HG03135 (cell line): ENCODE measurements at regions not wholly inside any gene's neighbourhood (a gene's known extent, or its start where the extent isn't known, plus 50 kb on each side); places are given as distances from the start of the nearest gene placed in this dataset.
"Not testable (repeated sequence)": the region's sequence is repeated elsewhere in the genome, so short reads cannot be mapped to it uniquely, and the experiment has no call there.

ENCODE experiments used
- ATAC-seq: cut with Tn5 transposase; IDR thresholded peaks from one replicate; pipeline ENCODE4 v1.9.1; 2021; ENCODE audit warnings: mild to moderate bottlenecking, moderate library complexity; ENCODE audit not compliant: unreplicated experiment

DNA sequence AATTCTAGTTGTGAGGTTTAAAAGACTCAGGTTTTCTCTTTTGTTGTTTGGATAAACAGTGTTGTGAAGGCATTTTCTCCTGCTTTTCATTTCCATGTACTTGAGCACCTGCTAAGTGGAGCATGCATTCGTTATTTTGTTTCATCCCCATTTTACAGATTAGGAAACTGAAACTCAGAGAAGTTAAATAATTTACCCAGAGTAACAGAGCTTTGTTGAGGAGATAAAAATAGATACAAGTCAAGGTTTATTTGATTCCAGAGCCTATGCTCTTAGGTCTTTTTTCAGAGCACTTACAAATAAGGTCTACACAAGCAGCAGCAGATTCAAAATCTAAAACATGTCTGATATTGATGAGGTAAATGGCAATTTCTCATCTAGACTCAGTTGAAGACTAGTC is 254.7 kb upstream of the PTBP2 start:
- ATAC-seq = no peak

DNA sequence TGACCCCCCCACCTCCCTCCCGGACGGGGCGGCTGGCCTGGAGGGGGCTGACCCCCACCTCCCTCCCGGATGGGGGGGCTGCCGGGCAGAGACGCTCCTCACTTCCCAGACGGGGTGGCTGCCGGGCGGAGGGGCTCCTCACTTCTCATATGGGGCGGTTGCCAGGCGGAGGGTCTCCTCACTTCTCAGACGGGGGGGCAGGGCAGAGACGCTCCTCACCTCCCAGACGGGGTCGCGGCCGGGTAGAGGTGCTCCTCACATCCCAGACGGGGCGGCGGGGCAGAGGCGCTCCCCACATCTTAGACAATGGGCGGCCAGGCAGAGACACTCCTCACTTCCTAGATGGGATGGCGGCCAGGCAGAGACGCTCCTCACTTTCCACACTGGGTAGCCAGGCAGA is 251.9 kb upstream of the PTBP2 start:
- ATAC-seq = not testable (repeated sequence)

DNA sequence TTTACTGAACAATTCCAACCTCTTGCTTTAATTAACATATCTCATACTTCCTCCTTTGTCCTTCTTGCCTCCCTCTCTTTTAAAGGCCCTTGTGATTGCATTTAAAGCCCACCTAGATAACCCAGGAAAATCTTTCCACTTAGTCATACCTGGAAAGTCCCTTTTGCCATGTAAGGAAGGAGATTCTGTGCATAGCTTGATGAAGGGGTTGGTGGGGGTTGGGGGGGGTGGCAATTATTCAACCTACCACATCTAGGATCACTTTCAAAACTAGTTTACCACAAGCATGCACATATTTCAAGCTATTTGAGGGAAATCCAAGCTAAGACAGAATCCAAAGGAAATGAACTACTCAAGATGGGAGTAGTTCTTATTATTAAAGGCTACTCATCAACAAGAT is 249.1 kb upstream of the PTBP2 start:
- no peak for ATAC-seq

DNA sequence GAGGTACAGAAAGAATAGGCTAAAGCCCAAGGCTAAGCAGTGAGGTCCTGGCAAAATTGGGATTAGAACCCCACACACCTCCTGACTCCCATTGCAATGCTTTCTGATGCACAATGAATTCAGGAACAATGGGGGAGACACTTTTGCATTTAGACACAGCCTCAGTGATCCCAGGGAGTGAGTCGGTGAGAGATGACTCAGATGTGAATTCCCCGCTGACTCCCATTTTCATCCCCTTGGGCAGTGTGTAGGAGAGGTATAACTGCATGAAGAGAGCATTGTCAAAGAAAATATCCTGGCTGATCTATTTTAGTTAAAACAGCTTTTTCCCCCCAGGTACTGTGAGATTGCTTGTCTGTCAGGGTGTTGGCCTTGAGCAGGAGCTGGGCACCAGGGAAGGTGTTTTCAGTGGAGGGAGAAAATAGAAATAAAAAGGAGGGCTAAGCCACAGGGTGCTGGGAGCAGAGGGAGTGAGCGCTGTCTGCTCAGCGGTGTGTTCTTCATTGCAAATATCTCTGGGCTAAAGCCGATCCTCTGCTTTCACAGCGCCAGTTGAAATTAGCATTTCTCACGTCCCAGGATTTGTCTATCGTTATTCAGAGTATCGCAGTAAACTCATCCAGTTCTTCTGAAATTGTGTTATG is 247.7 kb upstream of the PTBP2 start:
- no peak for ATAC-seq

DNA sequence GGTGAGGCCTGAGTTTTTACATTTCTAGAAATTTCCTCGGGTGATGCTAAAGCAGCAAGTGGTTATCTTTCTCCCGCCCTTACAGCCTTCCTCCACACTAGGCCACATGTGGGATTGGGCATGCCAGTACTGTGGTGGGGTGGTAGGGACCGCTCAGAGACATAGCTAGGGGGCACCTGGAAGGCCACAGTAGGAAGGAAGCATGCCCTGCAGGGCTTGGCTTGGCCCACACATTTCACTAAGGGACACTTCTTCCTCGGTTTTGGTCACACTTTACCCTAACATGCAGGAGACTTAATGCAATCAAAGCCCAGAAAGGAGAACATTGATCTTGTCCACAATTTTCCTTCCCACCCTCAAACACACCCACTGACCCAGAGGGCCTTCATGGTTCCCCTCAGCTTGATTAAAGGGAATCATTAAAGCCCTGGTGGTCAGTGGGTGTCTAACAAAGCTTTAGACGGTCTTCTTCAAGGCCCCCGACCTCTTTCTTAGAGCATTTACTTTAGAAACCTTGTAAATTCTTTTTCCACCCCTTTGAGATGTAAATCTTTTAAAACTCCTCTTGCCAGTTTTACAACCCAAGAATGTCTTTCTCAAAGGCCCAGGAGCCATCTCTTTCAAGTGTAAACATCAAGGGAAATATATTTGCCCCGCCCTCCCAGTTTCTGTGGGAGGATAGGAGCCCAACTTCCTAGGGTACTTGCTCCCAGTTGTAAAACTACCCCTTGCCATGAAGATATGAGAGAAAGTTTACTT is 246.4 kb upstream of the PTBP2 start:
- no peak for ATAC-seq

DNA sequence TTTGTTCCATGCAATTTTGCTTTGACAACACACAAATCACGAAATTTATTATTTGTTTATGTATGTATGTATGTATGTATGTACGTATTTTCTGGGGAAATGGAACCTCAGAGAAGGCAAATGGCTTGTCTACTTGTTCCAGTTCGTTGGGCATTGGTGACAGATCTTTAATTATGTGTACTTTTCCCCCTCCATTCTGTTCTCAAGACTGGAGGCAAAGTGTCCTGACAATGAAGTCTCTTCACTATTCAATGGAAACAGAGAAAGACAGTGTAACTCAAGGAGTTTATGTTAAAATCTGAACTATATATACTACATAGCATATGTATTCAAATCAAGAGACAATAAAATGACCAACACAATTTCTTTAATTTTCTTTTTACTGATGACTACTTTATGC is 245.7 kb upstream of the PTBP2 start:
- ATAC-seq = no peak

DNA sequence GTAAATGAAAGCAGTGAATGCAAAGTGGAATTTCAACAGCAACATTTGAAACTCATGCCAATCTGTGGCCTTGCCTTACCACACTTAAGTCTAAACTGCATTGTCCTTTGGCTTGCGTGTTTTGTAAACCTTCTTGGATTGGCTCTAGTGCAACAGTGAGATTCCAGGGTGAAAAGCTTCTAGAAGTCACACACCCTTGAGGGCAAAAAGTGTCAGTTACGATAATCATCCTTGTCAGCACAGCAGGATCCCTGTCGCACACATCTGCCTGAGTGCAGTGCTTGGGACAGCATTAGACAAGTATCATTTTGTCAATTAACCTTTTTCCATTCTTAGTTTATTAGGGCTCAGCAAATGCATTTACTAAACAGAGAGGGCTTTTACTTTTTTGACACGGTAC is 243.4 kb upstream of the PTBP2 start:
- ATAC-seq = no peak

DNA sequence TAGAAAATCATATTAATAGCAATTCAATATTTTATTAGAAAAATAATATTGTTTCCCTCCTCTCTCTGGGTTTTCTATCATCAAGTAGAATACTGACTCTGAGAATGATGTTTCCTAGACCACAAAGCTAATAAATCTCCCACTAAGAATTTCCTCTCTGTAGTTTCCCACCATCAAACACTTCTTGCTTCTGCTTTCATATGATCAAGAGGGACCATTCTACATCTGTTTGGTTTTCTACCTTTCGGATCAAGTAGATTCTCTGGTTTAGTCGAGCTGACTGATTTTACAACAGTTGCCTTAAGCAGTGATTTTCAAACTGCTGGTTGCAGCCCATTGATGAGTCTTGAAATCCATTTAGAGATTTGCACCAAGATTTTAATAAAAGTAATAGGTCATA is 240.2 kb upstream of the PTBP2 start:
- ATAC-seq = no peak

DNA sequence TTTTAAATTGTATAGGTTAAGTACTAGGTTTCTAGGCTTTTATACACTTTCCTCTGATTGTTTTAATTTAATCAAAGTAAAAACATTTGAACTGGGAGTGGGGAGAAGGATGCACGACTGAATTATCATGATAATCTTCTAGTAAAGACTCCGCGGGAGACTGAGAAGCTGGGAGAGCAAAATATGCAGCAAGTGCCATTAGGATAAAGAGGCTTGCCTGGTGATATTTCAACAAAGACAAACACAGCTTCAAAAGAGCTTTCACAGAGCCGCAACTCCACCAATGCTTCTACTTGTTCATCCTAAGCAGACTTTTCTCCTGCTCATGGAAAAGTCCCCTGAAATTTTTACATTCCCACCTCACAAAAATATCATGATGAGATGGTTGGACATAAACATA is 239.0 kb upstream of the PTBP2 start:
- no peak for ATAC-seq

DNA sequence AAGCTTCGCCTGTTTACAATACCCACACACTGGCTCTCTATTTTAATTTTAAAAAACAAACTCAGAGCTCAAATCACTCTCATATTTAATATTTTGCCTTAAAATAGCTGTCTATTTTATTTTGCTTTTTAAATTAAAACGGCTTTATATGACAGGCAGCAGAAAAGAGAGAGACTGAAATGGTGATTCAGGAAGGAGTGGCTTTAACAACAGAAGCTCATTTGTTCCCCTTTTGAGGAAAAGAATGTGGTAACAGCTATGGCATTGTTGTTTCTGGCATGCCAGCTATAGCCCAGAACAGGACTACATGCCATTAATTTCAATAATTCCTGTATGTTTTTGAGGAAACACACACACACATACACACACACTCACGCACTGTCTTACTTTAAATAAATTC is 234.2 kb upstream of the PTBP2 start:
- no peak for ATAC-seq

DNA sequence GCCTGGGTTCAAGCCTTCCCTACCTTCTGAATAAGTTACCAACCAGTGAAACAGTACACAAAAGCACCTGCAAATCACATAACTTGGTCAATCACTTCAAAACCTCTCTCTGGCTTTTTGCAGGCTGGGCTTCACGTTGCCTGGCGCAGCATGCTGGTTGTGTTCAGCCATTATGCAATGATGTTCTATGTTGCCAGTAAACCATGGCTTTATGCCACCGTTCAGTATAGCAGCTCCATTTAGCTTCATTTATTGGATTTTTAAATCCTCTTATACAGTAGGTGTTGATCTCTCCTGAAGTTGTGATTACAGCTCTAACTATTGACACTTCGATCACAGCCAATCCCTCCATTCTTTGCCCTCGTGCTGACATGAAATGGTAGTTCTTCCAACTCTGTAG is 233.6 kb upstream of the PTBP2 start:
- ATAC-seq = no peak

DNA sequence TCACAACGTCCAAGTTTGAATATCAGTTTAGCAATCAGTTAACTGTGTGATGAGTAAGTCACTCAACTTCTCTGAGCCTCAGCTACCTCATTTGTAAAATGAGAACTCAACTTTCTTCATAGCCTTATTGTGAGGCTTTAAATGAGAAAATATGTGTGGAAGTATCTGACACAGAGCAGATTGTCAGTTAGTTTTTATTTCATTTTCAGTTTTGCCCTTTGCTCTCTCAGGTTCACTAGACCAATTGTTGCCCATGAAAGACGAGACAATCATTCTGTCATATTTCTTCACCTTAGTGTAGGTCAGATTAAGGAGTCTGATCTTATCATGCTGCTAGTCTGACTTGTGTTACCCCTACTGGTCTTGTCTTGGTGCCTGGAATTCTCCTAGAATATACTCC is 232.8 kb upstream of the PTBP2 start:
- ATAC-seq = peak; percentile 67

DNA sequence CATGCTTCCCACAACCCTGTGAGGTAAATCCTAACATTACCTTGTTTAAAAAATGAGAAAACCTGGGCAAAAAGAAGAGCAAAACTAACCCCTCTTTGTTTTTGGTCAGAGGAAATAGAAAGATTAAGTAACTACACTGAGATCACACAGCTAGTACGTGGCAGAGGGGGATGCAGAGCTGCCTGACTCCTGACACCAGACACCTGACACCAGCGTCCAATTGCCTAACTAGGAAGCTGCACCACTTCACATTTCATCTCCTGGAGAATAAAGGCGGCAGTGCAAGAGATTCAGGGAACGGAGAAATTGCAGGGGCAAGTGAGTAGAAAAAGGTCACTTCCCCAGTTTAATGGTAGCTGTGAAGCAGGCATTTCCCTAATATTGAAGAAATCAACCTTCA is 229.3 kb upstream of the PTBP2 start:
- no peak for ATAC-seq

DNA sequence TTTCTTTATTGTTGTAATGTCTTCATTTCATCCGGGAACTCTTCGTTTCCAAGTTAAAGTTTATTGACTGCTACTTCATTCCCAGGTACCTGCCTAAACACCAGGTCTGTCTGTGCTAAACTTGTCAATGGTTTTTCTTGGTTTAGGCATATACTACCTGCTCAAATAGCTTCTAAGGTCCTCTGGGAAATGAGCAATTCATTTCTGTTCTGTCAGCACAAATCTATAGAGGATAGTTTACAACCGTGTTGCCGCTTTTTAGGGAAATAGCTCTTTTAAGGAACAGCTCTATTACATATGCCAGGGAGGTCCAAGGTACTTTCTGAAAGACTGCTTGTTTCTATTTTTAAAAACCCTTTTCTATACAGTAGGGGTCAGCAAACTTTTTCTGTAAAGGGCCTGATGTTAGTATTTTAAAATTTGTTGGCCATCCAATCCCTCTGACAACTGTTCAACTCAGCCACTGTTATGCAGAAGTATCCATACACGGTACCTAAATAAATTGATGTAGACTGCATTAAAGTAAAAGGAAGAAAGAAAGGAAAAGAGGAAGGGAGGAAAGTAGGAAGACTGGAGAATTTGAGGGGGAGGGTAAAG is 222.7 kb upstream of the PTBP2 start:
- ATAC-seq = no peak

DNA sequence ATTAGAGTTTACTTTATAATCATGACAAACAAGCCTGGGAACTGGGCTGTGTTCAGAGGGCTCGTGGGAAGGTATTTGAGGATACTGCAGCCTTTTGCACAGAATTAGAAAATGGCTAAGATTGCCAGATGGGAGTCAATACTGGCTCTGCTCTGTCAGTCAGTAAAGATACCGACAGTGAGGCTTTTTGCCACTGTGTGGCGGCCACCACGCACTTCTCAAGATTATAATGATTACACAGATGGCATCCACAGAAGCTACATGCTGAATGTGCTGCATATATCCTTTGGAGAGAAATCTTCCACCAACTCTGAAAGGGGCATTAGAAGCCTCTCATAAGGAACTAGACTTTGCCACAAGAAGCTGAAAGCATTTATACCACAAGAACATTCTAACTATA is 213.4 kb upstream of the PTBP2 start:
- no peak for ATAC-seq

DNA sequence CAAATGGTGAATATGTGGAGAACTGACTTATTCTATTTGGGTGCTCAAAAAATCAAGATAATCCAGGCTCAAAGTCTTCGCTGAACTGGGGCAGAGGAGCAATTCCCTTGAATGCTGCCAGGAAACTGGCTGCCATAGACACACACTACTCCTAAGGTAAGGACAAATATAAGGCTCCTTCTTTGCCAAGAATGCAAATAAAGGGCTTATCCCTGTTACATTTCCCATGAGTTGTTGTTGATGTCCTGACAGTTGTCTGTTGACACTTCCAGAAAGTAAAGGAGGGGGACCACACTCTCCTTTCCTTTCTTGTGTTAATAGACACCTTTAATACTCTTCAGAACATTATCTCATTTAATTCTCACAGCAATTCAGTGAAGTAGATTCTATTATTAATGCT is 212.2 kb upstream of the PTBP2 start:
- no peak for ATAC-seq

DNA sequence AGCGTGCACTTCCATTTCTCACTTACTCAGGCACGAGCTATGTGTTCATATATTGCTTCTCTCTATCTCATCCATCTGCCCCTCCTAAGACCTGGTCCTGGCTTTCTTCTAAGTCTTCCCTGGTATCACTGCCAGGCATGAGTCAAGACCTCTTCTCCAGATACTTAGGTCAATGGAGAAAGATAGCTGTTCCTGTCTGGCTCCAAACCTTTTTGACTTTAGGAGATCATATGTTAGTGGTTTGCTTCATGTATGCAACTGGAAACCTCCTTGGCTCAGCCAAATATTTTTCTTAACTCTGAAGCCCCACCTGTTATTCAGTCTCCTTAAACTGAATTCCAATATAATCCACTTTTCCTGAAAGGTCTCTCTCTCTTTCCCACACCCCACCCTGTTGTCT is 211.6 kb upstream of the PTBP2 start:
- ATAC-seq = no peak

DNA sequence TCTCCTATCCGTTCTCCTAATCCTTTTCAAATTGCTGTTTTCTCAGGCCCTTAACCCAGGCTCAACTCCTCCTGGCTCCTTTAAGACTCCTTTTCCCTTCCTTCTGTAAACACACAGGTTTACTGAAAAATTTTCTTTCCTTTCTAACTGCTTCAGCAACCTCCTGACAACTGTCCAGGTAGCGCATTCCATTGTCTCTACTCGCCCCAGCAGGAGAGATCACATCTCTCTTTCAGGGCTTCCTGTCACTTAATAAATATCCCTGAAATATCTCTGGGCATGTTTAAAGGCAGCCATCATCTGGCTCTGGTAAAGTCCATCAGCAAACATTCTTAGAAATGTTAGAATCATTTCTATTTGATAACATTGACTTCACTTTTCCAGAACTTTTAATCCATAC is 211.2 kb upstream of the PTBP2 start:
- ATAC-seq = no peak

DNA sequence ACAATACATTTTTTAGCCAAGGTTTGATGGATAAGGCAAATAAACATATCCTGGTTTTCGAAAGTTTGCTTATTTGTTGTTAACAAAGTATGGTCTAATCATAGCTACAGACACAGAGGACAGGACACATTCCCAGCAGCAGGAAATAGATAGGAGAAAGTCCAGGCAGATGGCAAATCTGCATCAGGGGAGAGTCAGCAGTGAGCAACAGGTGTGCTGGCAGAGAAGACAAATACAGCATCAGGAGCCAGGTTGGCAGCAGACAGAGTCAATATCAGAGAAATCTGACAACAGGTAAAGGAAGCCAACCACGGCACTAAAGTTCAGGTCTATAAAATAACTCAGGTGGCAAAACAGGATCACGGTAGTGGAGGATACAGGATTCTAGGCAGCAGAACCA is 210.7 kb upstream of the PTBP2 start:
- no peak for ATAC-seq

DNA sequence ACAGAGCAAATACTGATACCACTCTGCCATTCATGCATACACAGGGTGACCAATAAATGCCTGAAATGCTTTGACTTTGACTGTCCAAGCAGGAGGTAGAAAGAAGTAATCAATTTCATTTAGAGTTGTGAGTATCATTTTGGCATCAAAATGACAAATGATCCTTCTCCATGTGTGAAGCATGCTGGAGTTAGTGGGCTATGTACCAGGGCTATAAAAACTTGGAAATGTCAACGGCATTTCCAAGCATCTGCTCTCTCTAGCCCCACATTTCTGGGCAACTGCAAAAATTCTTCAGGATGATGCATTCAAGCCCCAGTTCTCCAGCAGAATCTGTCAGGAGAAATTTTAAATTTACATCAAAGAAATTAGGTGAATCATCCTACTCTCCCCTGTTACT is 208.4 kb upstream of the PTBP2 start:
- ATAC-seq = no peak

DNA sequence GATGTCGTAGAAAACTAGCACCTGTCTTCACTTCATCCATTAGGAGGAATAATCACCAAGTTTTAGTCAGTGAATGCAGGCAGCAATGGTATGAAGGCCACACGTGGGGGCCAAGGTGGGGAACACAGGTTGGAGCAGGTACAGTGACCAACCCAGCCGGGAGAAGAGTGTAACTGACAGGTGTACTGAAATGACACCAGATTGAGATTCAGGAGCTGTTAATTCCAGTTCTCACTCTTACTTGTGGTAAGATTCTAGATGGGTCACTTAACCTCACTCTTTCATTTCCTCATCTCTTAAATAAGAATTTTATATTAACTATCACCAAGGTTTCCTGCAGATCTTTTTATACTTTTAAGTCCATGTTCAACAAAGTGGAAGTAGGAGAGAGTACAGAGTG is 206.2 kb upstream of the PTBP2 start:
- peak; percentile 98 for ATAC-seq

DNA sequence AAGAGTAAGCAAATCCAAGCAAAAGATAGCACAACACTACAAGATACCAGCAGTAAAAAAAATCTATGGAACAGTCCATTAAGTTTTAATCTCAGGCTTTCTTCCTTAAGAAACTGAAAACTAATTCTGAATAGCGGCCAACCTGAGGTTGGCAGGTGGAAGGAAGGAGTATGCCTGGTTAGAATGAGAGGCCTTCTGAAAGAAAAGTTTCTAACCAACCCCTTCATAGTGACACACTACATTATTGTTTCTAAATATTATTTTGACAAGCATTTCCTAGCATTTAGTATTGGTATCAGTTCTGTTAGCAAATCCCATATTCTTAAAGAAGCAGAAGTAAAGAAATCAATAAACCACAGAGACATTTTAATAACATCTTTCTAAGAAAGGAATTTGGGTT is 205.7 kb upstream of the PTBP2 start:
- ATAC-seq = peak; percentile 39
